Mononuclear cell (primary cell): ENCODE measurements at regions not wholly inside any gene's neighbourhood (a gene's known extent, or its start where the extent isn't known, plus 50 kb on each side); places are given as distances from the start of the nearest gene placed in this dataset.

Experiments used
- H3K27me3 ChIP-seq: 2 replicates; pipeline ENCODE4 v1.6.0; 2011; ENCODE audit warnings: low read length, control low read depth; ENCODE audit not compliant: insufficient read depth
- H3K4me1 ChIP-seq: 2 replicates; pipeline ENCODE4 v1.5.1; 2011; ENCODE audit warnings: mild to moderate bottlenecking, low read length, control low read depth; ENCODE audit not compliant: insufficient read depth
- H3K4me3 ChIP-seq: 2 replicates; pipeline ENCODE4 v1.5.1; 2011; ENCODE audit warnings: mild to moderate bottlenecking, low read length, moderate library complexity
- H3K9me3 ChIP-seq: 2 replicates; pipeline ENCODE4 v1.5.1; 2011; ENCODE audit warnings: low read depth, mild to moderate bottlenecking, control low read depth, low read length

GRCh38 chr9:109549386-109549785, 51.3 kb upstream of the PTPN3 start:
- no peak overlapping the region for H3K4me3 ChIP-seq
- peaks cover 2% of the 10 kb centered on the region for H3K27me3 ChIP-seq
- no peaks in the 10 kb centered on the region for H3K4me1 ChIP-seq
- peaks cover 9% of the 10 kb centered on the region for H3K9me3 ChIP-seq

- Histone ChIP-seq H3K4me3 (no peak overlapping the region), H3K4me1 (no peaks in the 10 kb centered on the region), H3K27me3 (peaks cover 2% of the 10 kb centered on the region), H3K9me3 (peaks cover 4% of the 10 kb centered on the region)
These were observed 53.5 kb upstream of the PTPN3 start for GRCh38 chr9:109551651-109552050.

- Histone ChIP-seq H3K27me3 (no peaks in the 10 kb centered on the region), H3K4me1 (no peaks in the 10 kb centered on the region), H3K9me3 (no peaks in the 10 kb centered on the region), H3K4me3 (no peak overlapping the region)
These were observed 57.1 kb upstream of the PTPN3 start for GRCh38 chr9:109555215-109555614.

- Histone ChIP-seq H3K27me3 (no peaks in the 10 kb centered on the region), H3K4me1 (no peaks in the 10 kb centered on the region), H3K4me3 (no peak overlapping the region), H3K9me3 (no peaks in the 10 kb centered on the region)
These were observed 58.0 kb upstream of the PTPN3 start for GRCh38 chr9:109556061-109556460.

DNA sequence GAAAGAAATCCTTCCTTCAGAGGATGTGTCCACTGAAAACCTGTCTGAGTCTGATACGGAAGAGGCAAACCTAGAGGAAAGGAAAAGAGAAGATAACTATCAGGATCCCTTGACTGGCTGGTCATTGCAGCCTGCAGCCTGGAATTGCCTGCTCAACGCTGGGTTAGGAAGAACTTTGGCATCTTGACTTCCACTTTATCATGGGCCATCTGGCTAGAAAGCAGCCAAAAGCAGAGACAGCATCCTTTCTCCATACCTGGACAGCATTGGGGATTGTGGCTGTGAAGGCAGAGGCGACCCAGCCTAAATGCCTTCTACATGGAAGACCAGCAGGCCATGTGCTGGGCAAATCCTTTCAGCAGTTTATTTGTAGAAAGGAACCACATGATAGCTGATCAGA, 58.7 kb upstream of the PTPN3 start:
- Histone ChIP-seq H3K4me1 (no peaks in the 10 kb centered on the region), H3K9me3 (no peaks in the 10 kb centered on the region), H3K27me3 (no peaks in the 10 kb centered on the region), H3K4me3 (no peak overlapping the region)

GRCh38 chr9:109557481-109557880, 59.4 kb upstream of the PTPN3 start:
- no peaks in the 10 kb centered on the region for H3K4me1 ChIP-seq
- H3K27me3 ChIP-seq: no peaks in the 10 kb centered on the region
- no peaks in the 10 kb centered on the region for H3K9me3 ChIP-seq
- no peak overlapping the region for H3K4me3 ChIP-seq

- no peaks in the 10 kb centered on the region for H3K4me1 ChIP-seq
- no peaks in the 10 kb centered on the region for H3K27me3 ChIP-seq
- no peaks in the 10 kb centered on the region for H3K9me3 ChIP-seq
- no peak overlapping the region for H3K4me3 ChIP-seq
These were observed 60.6 kb upstream of the PTPN3 start for GRCh38 chr9:109558718-109559151.

- Histone ChIP-seq H3K4me3 (no peak overlapping the region), H3K9me3 (no peaks in the 10 kb centered on the region)
These were observed 62.5 kb upstream of the PTPN3 start for GRCh38 chr9:109560470-109561132.

DNA sequence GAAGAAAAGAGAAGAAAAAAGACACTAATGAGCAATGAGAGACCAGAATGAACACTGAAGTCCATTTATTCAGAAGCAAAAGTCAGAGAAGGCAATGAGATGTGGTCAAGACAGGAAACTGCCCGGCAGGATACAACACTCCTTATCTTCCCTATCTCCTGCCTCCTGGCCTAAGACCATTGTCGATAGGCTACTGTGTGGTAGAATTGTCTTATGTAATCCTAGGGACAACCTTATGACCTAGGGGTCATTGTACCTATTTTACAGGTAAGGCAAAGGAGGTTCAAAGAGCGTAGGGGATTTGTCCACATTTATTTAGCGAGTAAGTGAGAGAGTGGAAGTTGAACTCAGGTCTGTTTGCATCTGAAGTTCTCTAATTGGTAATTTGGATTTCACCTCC, 63.0 kb upstream of the PTPN3 start:
- H3K9me3 ChIP-seq: no peaks in the 10 kb centered on the region
- no peak overlapping the region for H3K4me3 ChIP-seq
- H3K27me3 ChIP-seq: peaks cover 6% of the 10 kb centered on the region
- no peaks in the 10 kb centered on the region for H3K4me1 ChIP-seq

More at GRCh38 chr9:109560470-109561132, 62.5 kb upstream of the PTPN3 start:
- H3K4me1 ChIP-seq: no peaks in the 10 kb centered on the region
- H3K27me3 ChIP-seq: peaks cover 2% of the 10 kb centered on the region

GRCh38 chr9:109568089-109568488, 70.0 kb upstream of the PTPN3 start:
- H3K27me3 ChIP-seq: peaks cover 14% of the 10 kb centered on the region
- no peak overlapping the region for H3K4me3 ChIP-seq
- no peaks in the 10 kb centered on the region for H3K4me1 ChIP-seq
- no peaks in the 10 kb centered on the region for H3K9me3 ChIP-seq

DNA sequence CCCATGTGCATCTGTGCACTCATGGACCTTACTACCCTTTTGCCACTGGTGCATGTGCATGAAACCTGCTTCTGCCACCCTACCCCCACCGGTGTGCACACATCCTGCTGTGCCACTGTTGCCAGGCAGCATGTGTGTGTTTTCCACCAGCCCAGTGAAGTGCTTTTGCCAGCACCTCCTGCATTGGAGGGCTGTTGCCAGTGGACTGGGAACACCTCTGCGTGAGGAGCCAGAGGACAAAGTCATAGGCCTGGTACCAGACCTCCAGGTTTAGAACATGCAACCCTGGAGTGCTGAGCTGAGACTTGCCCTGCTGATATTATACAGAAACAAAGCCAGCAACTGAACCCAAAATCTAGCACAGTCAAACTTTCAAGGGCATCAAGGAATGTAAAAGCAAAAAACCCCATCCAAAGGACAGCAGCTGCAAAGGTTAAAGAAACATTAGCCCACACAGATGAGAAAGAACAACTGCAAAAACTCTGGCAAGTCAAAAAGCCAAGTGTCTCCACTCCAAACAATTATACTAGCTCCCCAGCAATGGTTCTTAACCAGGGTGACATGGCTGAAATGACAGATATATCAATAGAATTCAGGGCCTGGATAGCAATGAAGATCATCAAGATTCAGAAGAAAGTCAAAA, 70.6 kb upstream of the PTPN3 start:
- Histone ChIP-seq H3K9me3 (no peaks in the 10 kb centered on the region), H3K4me3 (no peak overlapping the region), H3K4me1 (no peaks in the 10 kb centered on the region), H3K27me3 (peaks cover 14% of the 10 kb centered on the region)

DNA sequence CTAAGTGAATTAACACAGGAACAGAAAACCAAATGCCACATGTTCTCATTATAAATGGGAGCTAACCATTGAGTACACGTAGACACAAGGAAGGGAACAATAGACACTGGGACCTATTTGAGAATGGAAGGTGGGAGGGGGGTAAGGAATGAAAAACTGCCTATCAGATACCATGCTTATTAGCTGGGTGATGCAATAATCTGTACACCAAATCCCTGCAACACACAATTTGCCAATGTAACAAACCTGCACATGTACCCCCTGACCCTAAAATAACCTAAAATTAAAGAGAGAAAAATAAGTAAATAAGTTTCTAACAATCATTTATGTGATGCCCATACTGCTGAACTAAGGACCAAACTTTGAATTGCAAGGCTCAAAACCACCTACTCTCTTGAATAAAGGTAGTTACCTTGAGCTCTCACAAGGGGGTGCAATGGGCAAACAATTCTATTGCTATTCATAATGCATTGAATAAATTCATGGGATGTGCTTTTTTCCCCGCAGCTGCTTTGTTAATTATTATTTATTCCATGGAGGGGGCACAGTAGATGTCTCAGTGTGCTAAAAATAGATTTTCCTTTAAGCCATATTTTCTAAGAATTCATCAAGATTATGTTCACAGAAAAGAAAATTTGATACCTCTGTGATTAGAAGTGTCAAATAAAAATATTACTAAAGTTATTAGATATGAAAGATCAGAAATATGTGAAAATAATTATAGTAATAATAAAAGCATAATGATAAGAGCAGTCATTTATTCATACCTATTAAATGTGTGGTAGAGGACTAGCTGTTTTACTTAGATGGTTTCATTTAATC, 76.2 kb upstream of the PTPN3 start:
- no peaks in the 10 kb centered on the region for H3K4me1 ChIP-seq
- H3K4me3 ChIP-seq: no peak overlapping the region
- no peaks in the 10 kb centered on the region for H3K27me3 ChIP-seq
- H3K9me3 ChIP-seq: no peaks in the 10 kb centered on the region

GRCh38 chr9:109576762-109577161, 78.7 kb upstream of the PTPN3 start:
- H3K9me3 ChIP-seq: no peaks in the 10 kb centered on the region
- H3K4me1 ChIP-seq: no peaks in the 10 kb centered on the region

GRCh38 chr9:109579191-109579948, 81.3 kb upstream of the PTPN3 start:
- H3K27me3 ChIP-seq: no peaks in the 10 kb centered on the region
- no peaks in the 10 kb centered on the region for H3K4me1 ChIP-seq
- no peak overlapping the region for H3K4me3 ChIP-seq
- no peaks in the 10 kb centered on the region for H3K9me3 ChIP-seq

More at GRCh38 chr9:109576762-109577161, 78.7 kb upstream of the PTPN3 start:
- no peak overlapping the region for H3K4me3 ChIP-seq
- H3K27me3 ChIP-seq: no peaks in the 10 kb centered on the region

DNA sequence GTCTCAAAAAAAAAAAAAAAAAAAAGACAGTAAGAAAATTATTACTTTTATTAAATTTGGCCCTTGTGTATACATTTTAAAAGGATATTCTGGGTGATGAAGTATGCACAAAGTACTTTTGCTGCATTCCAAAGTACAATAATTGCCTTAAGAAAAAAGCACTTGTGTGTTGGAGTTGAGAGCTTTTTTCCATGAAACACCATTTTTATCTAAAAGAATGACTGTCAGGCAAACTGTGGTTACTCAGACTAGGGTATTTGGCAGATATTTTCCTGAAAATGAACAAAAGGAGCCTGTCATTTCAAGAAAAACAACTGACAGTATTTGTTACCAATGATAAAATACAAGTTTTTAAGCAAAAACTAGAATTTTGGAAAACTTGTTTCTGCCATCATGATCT, 84.3 kb upstream of the PTPN3 start:
- Histone ChIP-seq H3K27me3 (no peaks in the 10 kb centered on the region), H3K4me1 (no peaks in the 10 kb centered on the region), H3K4me3 (no peak overlapping the region), H3K9me3 (no peaks in the 10 kb centered on the region)
